SKM-1 (cell line): ENCODE measurements at regions not wholly inside any gene's neighbourhood (a gene's known extent, or its start where the extent isn't known, plus 50 kb on each side); places are given as distances from the start of the nearest gene placed in this dataset.
"Not testable (repeated sequence)": the region's sequence is repeated elsewhere in the genome, so short reads cannot be mapped to it uniquely, and the experiment has no call there.

ENCODE experiments used
- DNase-seq: peaks from one replicate; lab custom pipeline; 2025; ENCODE audit not compliant: unreplicated experiment; lab: John Stamatoyannopoulos, UW

- DNase-seq, result no peak
Observed at GRCh38 chr7:17044396-17044795, 162.6 kb upstream of the AGR3 start.

GRCh38 chr7:17044861-17045260 is 163.1 kb upstream of the AGR3 start:
- no peak for DNase-seq

GRCh38 chr7:17046259-17046658 is 164.5 kb upstream of the AGR3 start:
- DNase-seq, result no peak

GRCh38 chr7:17046666-17047065 is 164.9 kb upstream of the AGR3 start:
- DNase-seq, result no peak

- not testable (repeated sequence) for DNase-seq
Observed at GRCh38 chr7:17053164-17053563, 171.4 kb upstream of the AGR3 start.

- no peak for DNase-seq
Observed at GRCh38 chr7:17054206-17054605, 172.4 kb upstream of the AGR3 start.

- no peak for DNase-seq
Observed at GRCh38 chr7:17054836-17055235, 173.1 kb upstream of the AGR3 start.

GRCh38 chr7:17055596-17055995 is 173.8 kb upstream of the AGR3 start:
- no peak for DNase-seq

GRCh38 chr7:17056491-17057142 is 174.8 kb upstream of the AGR3 start:
- no peak for DNase-seq

- DNase-seq, result no peak
Observed at GRCh38 chr7:17057143-17057509, 175.3 kb upstream of the AGR3 start.

- DNase-seq, result no peak
Observed at GRCh38 chr7:17058568-17058967, 176.8 kb upstream of the AGR3 start.

- DNase-seq, result no peak
Observed at GRCh38 chr7:17060051-17060450, 178.3 kb upstream of the AGR3 start.

GRCh38 chr7:17061443-17061842 is 179.7 kb upstream of the AGR3 start:
- no peak for DNase-seq

- DNase-seq, result no peak
Observed at GRCh38 chr7:17062151-17063044, 180.6 kb upstream of the AGR3 start.

GRCh38 chr7:17063045-17063383 is 181.2 kb upstream of the AGR3 start:
- no peak for DNase-seq

- no peak for DNase-seq
Observed at GRCh38 chr7:17067691-17068090, 185.9 kb upstream of the AGR3 start.

GRCh38 chr7:17069146-17069545 is 187.4 kb upstream of the AGR3 start:
- DNase-seq, result no peak

GRCh38 chr7:17070231-17070708 is 188.5 kb upstream of the AGR3 start:
- DNase-seq, result no peak

GRCh38 chr7:17071866-17072265 is 190.1 kb upstream of the AGR3 start:
- no peak for DNase-seq

GRCh38 chr7:17075601-17076255 is 193.9 kb upstream of the AGR3 start:
- no peak for DNase-seq

GRCh38 chr7:17078298-17078697 is 196.5 kb upstream of the AGR3 start:
- DNase-seq, result no peak
